ENCODE measurements at regions not wholly inside any gene's neighbourhood (a gene's known extent, or its start where the extent isn't known, plus 50 kb on each side); places are given as distances from the start of the nearest gene placed in this dataset.
"Not testable (repeated sequence)": the region's sequence is repeated elsewhere in the genome, so short reads cannot be mapped to it uniquely, and the experiment has no call there.

DNA sequence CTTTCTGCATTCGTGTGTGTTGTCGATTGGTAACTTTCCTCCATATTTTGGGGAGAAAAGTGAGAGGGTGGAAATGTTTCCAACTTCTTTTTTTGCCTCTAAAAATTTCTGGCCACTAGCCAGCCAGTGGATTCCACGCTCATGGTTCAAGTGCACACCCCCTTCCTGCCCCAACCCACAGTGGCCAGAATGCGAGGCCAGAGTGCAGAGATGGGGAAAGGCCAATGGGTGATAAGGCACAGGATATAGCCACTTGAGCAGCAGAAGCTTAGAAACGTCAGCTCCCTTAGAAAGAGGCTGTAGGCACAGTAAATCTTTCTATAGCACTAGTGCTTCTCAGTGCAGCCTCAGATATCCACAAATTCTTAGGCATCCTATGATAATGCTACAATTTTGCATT lies 75.8 kb upstream of the ADRB2 start:
- H3K79me2 ChIP-seq, result no peaks in the 10 kb centered on the region
- H2AFZ ChIP-seq, result no peak overlapping the region
- WGBS (ENCODE audit: low lambda C conversion rate, missing lambda C conversion rate), result 84% methylated on average over 5 of the region's 5 CpGs
- no peak overlapping the region for H3K27ac ChIP-seq
- H3K9me2 ChIP-seq (replicated peaks; ENCODE audit: insufficient read depth), result no peaks in the 10 kb centered on the region
- H3K4me2 ChIP-seq, result no peak overlapping the region
- no peaks in the 10 kb centered on the region for H3K36me3 ChIP-seq (replicated peaks; ENCODE audit: insufficient read depth, low read depth)
- no peak overlapping the region for H3K4me3 ChIP-seq
- TF ChIP-seq EZH2 (IDR thresholded peaks at IDR 0.05; ENCODE audit: borderline replicate concordance) (no peak), EZH2phosphoT487 (IDR thresholded peaks at IDR 0.05; ENCODE audit: low read depth, severe bottlenecking, unreplicated experiment) (no peak)
- TF ChIP-seq, protein P1, sequence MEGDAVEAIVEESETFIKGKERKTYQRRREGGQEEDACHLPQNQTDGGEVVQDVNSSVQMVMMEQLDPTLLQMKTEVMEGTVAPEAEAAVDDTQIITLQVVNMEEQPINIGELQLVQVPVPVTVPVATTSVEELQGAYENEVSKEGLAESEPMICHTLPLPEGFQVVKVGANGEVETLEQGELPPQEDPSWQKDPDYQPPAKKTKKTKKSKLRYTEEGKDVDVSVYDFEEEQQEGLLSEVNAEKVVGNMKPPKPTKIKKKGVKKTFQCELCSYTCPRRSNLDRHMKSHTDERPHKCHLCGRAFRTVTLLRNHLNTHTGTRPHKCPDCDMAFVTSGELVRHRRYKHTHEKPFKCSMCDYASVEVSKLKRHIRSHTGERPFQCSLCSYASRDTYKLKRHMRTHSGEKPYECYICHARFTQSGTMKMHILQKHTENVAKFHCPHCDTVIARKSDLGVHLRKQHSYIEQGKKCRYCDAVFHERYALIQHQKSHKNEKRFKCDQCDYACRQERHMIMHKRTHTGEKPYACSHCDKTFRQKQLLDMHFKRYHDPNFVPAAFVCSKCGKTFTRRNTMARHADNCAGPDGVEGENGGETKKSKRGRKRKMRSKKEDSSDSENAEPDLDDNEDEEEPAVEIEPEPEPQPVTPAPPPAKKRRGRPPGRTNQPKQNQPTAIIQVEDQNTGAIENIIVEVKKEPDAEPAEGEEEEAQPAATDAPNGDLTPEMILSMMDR (IDR thresholded peaks at IDR 0.05; ENCODE audit: poor library complexity), result no peak
- no peaks in the 10 kb centered on the region for H3K27me3 ChIP-seq
- H3K4me1 ChIP-seq (ENCODE audit: insufficient read depth), result peaks cover 5% of the 10 kb centered on the region
- no peaks in the 10 kb centered on the region for H4K20me1 ChIP-seq (ENCODE audit: insufficient read depth, poor library complexity, severe bottlenecking)
- DNase-seq (ENCODE audit: low spot score), result no peak
- peaks cover 8% of the 10 kb centered on the region for H3K9me3 ChIP-seq (ENCODE audit: low read depth)

DNA sequence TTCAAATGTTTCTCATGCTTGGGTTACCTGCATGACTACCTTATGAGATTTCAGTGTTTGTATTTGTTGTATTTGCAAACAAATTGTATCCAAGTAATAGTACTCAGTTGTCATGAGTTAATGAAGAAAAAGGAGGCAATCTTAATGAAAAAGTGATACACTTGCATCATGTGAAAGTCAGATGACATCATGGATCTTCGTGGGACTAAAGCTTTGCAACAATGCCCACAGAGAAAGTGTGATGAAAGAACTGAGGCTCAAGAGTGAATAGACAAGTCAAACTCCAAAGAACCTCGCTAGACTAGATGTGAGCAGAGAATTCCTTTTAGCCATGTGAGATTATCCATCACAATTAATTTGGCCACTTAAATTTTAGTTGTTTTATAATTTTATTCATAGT lies 75.4 kb upstream of the ADRB2 start:
- WGBS (ENCODE audit: low lambda C conversion rate, missing lambda C conversion rate), result 81% methylated on average over 2 of the region's 2 CpGs
- no peaks in the 10 kb centered on the region for H3K9me2 ChIP-seq (replicated peaks; ENCODE audit: insufficient read depth)
- TF ChIP-seq EZH2 (IDR thresholded peaks at IDR 0.05; ENCODE audit: borderline replicate concordance) (no peak), EZH2phosphoT487 (IDR thresholded peaks at IDR 0.05; ENCODE audit: low read depth, severe bottlenecking, unreplicated experiment) (no peak)
- TF ChIP-seq, protein P1 (IDR thresholded peaks at IDR 0.05; ENCODE audit: poor library complexity), result no peak

DNA sequence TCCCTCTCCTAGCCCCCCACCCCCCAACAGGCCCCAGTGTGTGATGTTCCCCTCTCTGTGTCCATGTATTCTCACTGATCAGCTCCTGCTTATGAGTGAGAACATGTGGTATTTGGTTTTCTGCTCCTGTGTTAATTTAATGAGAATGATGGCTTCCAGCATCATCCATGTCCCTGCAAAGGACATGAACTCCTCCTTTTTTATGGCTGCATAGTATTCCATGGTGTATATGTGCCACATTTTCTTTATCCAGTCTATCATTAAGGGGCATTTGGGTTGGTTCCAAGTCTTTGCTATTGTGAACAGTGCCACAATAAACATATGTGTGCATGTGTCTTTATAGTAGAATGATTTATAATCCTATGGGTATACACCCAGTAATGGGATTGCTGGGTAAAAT lies 74.0 kb upstream of the ADRB2 start:
- DNase-seq (ENCODE audit: low spot score); H3K4me1 ChIP-seq (ENCODE audit: insufficient read depth); H3K9me2 ChIP-seq (replicated peaks; ENCODE audit: insufficient read depth); H3K4me2 ChIP-seq; H3K4me3 ChIP-seq; H3K79me2 ChIP-seq; H3K9me3 ChIP-seq (ENCODE audit: low read depth); H3K36me3 ChIP-seq (replicated peaks; ENCODE audit: insufficient read depth, low read depth); H2AFZ ChIP-seq; H3K27ac ChIP-seq; H3K27me3 ChIP-seq; H4K20me1 ChIP-seq (ENCODE audit: insufficient read depth, poor library complexity, severe bottlenecking): not testable (repeated sequence)

More for the DNA sequence above, 75.4 kb upstream of the ADRB2 start:
- H3K4me2 ChIP-seq, result no peak overlapping the region
- no peaks in the 10 kb centered on the region for H3K36me3 ChIP-seq (replicated peaks; ENCODE audit: insufficient read depth, low read depth)
- peaks cover 8% of the 10 kb centered on the region for H3K9me3 ChIP-seq (ENCODE audit: low read depth)
- no peak overlapping the region for H3K4me3 ChIP-seq
- no peak for DNase-seq (ENCODE audit: low spot score)
- H3K27ac ChIP-seq, result no peak overlapping the region
- H2AFZ ChIP-seq, result no peak overlapping the region
- H4K20me1 ChIP-seq (ENCODE audit: insufficient read depth, poor library complexity, severe bottlenecking), result no peaks in the 10 kb centered on the region
- H3K79me2 ChIP-seq, result no peaks in the 10 kb centered on the region
- no peaks in the 10 kb centered on the region for H3K27me3 ChIP-seq
- peaks cover 5% of the 10 kb centered on the region for H3K4me1 ChIP-seq (ENCODE audit: insufficient read depth)

DNA sequence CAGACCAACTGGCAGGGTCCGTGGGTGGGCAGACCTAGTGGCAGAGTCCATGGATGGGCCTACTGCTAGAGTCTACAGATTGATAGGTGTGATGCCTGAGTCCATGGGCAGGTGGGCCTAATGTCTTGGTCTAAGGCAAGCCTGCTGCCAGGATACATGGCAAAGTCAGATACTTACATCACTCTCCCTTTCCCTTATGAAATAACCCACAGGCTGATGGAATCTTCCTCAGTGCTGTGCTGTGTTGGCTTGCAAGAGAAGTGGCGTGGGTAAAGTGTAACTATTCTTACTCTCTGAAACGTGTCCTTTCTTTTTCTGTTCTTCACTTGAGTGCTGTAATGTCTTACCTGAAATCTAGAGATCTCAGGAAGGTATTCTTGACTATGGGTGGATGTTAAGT lies 67.3 kb upstream of the ADRB2 start:
- Histone ChIP-seq H3K4me2 (no peak overlapping the region), H3K79me2 (no peaks in the 10 kb centered on the region), H4K20me1 (ENCODE audit: insufficient read depth, poor library complexity, severe bottlenecking) (no peaks in the 10 kb centered on the region), H3K4me1 (ENCODE audit: insufficient read depth) (no peaks in the 10 kb centered on the region), H2AFZ (no peak overlapping the region), H3K9me2 (replicated peaks; ENCODE audit: insufficient read depth) (no peaks in the 10 kb centered on the region), H3K27ac (no peak overlapping the region), H3K36me3 (replicated peaks; ENCODE audit: insufficient read depth, low read depth) (no peaks in the 10 kb centered on the region), H3K4me3 (no peak overlapping the region), H3K9me3 (ENCODE audit: low read depth) (peaks cover 8% of the 10 kb centered on the region), H3K27me3 (peaks cover 8% of the 10 kb centered on the region)
- 70% methylated on average over 3 of the region's 3 CpGs for WGBS (ENCODE audit: low lambda C conversion rate, missing lambda C conversion rate)
- TF ChIP-seq, protein P1 (IDR thresholded peaks at IDR 0.05; ENCODE audit: poor library complexity), result no peak
- TF ChIP-seq EZH2phosphoT487 (IDR thresholded peaks at IDR 0.05; ENCODE audit: low read depth, severe bottlenecking, unreplicated experiment), result no peak
- no peak for TF ChIP-seq EZH2 (IDR thresholded peaks at IDR 0.05; ENCODE audit: borderline replicate concordance)
- DNase-seq (ENCODE audit: low spot score), result no peak

Data from hepatocyte (in vitro differentiated cells).